ENCODE measurements at regions not wholly inside any gene's neighbourhood (a gene's known extent, or its start where the extent isn't known, plus 50 kb on each side); places are given as distances from the start of the nearest gene placed in this dataset.

GRCh38 chr14:101328412-101329028 lies 232.8 kb upstream of the DIO3 start:
- Histone ChIP-seq H3K4me3 (no peak overlapping the region), H3K4me1 (no peaks in the 10 kb centered on the region), H3K9me3 (no peaks in the 10 kb centered on the region), H3K27me3 (ENCODE audit: low read depth) (no peaks in the 10 kb centered on the region), H3K36me3 (replicated peaks) (no peaks in the 10 kb centered on the region)
- in situ Hi-C loops (cut with MboI; ENCODE audit: low sequenced_read_pairs), result no loop called here
- no peak for DNase-seq (ENCODE audit: low spot score in 2 of 2)

DNA sequence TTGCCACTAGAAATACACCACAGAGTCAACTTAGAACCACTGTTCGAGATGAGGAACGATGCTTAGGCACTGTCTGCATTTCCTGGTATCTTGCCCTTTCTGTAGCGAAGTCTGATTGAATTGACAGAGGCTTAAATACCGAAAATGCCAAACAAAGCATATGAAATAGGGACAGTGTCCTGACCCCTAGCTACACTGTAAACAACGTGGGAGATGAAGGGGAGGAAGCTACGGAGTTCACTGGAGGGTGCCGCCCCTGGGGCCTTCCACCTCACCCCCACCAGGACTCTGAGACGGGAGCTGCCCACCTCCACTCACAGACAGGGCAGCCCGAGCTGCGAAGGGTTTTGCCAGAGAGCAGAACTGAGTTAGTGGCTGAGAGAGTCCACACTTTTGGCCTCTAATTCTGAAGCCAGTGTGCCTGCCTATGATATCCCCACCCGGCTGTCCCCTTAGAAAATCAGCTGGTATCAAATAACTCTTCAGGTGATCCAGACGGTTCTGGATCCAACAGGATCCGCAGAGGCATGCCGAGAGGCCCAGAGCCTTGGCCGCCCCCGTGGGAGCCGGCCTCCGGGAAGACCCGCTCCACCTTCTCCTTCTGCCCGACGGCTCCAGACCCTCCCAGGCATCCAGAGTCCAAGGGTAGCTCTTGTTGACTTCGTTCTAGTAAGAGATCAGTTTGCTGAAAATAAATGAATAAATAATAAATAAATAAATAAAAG lies 230.7 kb upstream of the DIO3 start:
- Histone ChIP-seq H3K27me3 (ENCODE audit: low read depth) (no peaks in the 10 kb centered on the region), H3K9me3 (no peaks in the 10 kb centered on the region), H3K36me3 (replicated peaks) (no peaks in the 10 kb centered on the region), H3K4me3 (no peak overlapping the region), H3K4me1 (no peaks in the 10 kb centered on the region)
- no peak for DNase-seq (ENCODE audit: low spot score in 2 of 2)
- in situ Hi-C loops (cut with MboI; ENCODE audit: low sequenced_read_pairs), result no loop called here

GRCh38 chr14:101331141-101331525 lies 230.2 kb upstream of the DIO3 start:
- H3K27me3 ChIP-seq (ENCODE audit: low read depth), result no peaks in the 10 kb centered on the region
- no peaks in the 10 kb centered on the region for H3K36me3 ChIP-seq (replicated peaks)
- no peaks in the 10 kb centered on the region for H3K9me3 ChIP-seq
- in situ Hi-C loops (cut with MboI; ENCODE audit: low sequenced_read_pairs), result no loop called here
- H3K4me3 ChIP-seq, result no peak overlapping the region
- DNase-seq (ENCODE audit: low spot score in 2 of 2), result no peak
- no peaks in the 10 kb centered on the region for H3K4me1 ChIP-seq

- Histone ChIP-seq H3K36me3 (replicated peaks) (no peaks in the 10 kb centered on the region), H3K4me1 (no peaks in the 10 kb centered on the region), H3K27me3 (ENCODE audit: low read depth) (no peaks in the 10 kb centered on the region), H3K9me3 (no peaks in the 10 kb centered on the region), H3K4me3 (no peak overlapping the region)
- in situ Hi-C loops (cut with MboI; ENCODE audit: low sequenced_read_pairs), result no loop called here
- no peak for DNase-seq (ENCODE audit: low spot score in 2 of 2)
Observed at GRCh38 chr14:101331661-101332169, 229.6 kb upstream of the DIO3 start.

- H3K27me3 ChIP-seq (ENCODE audit: low read depth), result no peaks in the 10 kb centered on the region
- H3K4me3 ChIP-seq, result no peak overlapping the region
- DNase-seq (ENCODE audit: low spot score in 2 of 2), result no peak
- no peaks in the 10 kb centered on the region for H3K9me3 ChIP-seq
- H3K4me1 ChIP-seq, result no peaks in the 10 kb centered on the region
- H3K36me3 ChIP-seq (replicated peaks), result no peaks in the 10 kb centered on the region
- in situ Hi-C loops (cut with MboI; ENCODE audit: low sequenced_read_pairs), result no loop called here
Observed at GRCh38 chr14:101332281-101332680, 229.0 kb upstream of the DIO3 start.

- no peak for DNase-seq (ENCODE audit: low spot score in 2 of 2)
- in situ Hi-C loops (cut with MboI; ENCODE audit: low sequenced_read_pairs), result no loop called here
- Histone ChIP-seq H3K9me3 (no peaks in the 10 kb centered on the region), H3K4me3 (no peak overlapping the region), H3K36me3 (replicated peaks) (no peaks in the 10 kb centered on the region), H3K4me1 (no peaks in the 10 kb centered on the region), H3K27me3 (ENCODE audit: low read depth) (no peaks in the 10 kb centered on the region)
Observed at GRCh38 chr14:101333335-101334280, 227.7 kb upstream of the DIO3 start.

DNA sequence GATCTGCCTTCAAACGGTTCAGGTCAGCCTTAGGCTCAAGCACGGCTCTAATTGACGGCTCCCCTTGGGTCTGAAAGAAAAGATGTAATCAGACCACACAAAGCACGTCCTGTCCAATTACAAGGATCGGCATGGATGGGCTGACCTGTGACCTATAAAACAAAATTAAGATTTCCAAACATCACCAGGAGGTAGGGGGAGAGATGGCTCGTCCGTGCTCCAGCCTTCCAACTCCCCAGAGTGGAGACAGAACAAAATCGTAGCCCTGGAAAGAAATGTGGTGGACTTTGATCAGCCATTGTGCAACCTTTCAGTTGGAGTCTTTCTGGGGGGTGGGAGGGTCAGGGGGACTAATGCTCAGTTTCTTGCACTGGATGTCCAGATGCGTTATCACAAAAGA lies 226.6 kb upstream of the DIO3 start:
- in situ Hi-C loops (cut with MboI; ENCODE audit: low sequenced_read_pairs), result no loop called here

GRCh38 chr14:101335061-101335661 lies 226.1 kb upstream of the DIO3 start:
- H3K36me3 ChIP-seq (replicated peaks), result no peaks in the 10 kb centered on the region
- H3K4me1 ChIP-seq, result no peaks in the 10 kb centered on the region
- H3K9me3 ChIP-seq, result no peaks in the 10 kb centered on the region
- in situ Hi-C loops (cut with MboI; ENCODE audit: low sequenced_read_pairs), result no loop called here
- H3K4me3 ChIP-seq, result no peak overlapping the region
- H3K27me3 ChIP-seq (ENCODE audit: low read depth), result no peaks in the 10 kb centered on the region
- DNase-seq (ENCODE audit: low spot score in 2 of 2), result no peak

More for the DNA sequence above, 226.6 kb upstream of the DIO3 start:
- no peak overlapping the region for H3K4me3 ChIP-seq
- no peak for DNase-seq (ENCODE audit: low spot score in 2 of 2)
- no peaks in the 10 kb centered on the region for H3K4me1 ChIP-seq
- H3K9me3 ChIP-seq, result no peaks in the 10 kb centered on the region
- no peaks in the 10 kb centered on the region for H3K27me3 ChIP-seq (ENCODE audit: low read depth)
- no peaks in the 10 kb centered on the region for H3K36me3 ChIP-seq (replicated peaks)

DNA sequence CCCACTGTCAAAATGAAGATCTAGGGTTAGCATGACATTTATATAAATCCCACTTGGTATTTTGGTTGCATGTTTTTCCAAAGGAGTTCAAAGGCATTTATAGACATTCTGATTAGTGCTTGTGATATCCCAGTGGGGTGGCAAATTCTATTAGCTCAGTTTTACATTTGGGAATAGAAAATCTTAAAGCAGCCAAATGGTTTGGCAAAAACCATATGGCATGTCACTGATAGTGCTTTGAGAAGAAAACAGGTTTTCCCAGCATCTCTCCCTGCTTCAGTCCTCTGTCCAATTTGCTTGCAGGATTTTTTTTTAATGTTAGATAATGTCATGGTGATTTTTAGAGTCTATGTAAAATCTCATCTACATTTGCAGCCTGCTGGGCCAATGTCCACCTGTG lies 225.1 kb upstream of the DIO3 start:
- H3K9me3 ChIP-seq, result no peaks in the 10 kb centered on the region
- no peaks in the 10 kb centered on the region for H3K4me1 ChIP-seq
- H3K4me3 ChIP-seq, result no peak overlapping the region
- DNase-seq (ENCODE audit: low spot score in 2 of 2), result no peak
- no peaks in the 10 kb centered on the region for H3K36me3 ChIP-seq (replicated peaks)
- in situ Hi-C loops (cut with MboI; ENCODE audit: low sequenced_read_pairs), result no loop called here
- H3K27me3 ChIP-seq (ENCODE audit: low read depth), result no peaks in the 10 kb centered on the region

DNA sequence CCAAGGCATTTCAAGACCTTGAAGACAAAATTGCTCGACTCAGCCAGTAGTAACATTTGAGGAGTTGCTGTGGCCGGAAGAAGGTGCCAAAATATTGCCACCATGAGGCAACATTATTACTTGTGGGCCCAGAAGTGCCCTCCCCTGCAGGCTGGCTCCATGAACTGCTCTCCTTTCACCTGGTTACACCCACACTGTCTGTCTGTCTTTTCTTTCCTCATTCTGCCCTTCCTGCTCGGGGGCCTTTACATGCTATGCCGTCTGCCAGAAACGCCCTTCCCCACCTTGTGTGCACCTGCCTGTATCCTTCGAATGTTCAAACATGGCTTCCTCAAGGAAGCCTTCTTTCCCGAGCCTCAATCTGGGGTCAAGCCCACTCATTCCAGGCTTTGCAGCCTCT lies 224.2 kb upstream of the DIO3 start:
- H3K36me3 ChIP-seq (replicated peaks), result no peaks in the 10 kb centered on the region
- H3K4me1 ChIP-seq, result no peaks in the 10 kb centered on the region
- H3K9me3 ChIP-seq, result no peaks in the 10 kb centered on the region
- H3K4me3 ChIP-seq, result no peak overlapping the region
- no peak for DNase-seq (ENCODE audit: low spot score in 2 of 2)
- in situ Hi-C loops (cut with MboI; ENCODE audit: low sequenced_read_pairs), result no loop called here
- H3K27me3 ChIP-seq (ENCODE audit: low read depth), result no peaks in the 10 kb centered on the region

- H3K4me3 ChIP-seq, result no peak overlapping the region
- H3K4me1 ChIP-seq, result no peaks in the 10 kb centered on the region
- no peaks in the 10 kb centered on the region for H3K36me3 ChIP-seq (replicated peaks)
- H3K27me3 ChIP-seq (ENCODE audit: low read depth), result no peaks in the 10 kb centered on the region
- DNase-seq (ENCODE audit: low spot score in 2 of 2), result no peak
- in situ Hi-C loops (cut with MboI; ENCODE audit: low sequenced_read_pairs), result no loop called here
- H3K9me3 ChIP-seq, result no peaks in the 10 kb centered on the region
Observed at GRCh38 chr14:101340556-101340955, 220.7 kb upstream of the DIO3 start.

GRCh38 chr14:101347893-101348777 lies 213.2 kb upstream of the DIO3 start:
- Histone ChIP-seq H3K36me3 (replicated peaks) (no peaks in the 10 kb centered on the region), H3K9me3 (no peaks in the 10 kb centered on the region; the same call in 1 of the 2 replicates), H3K27me3 (ENCODE audit: low read depth) (no peaks in the 10 kb centered on the region), H3K4me3 (no peak overlapping the region), H3K4me1 (no peaks in the 10 kb centered on the region)
- in situ Hi-C loops (cut with MboI; ENCODE audit: low sequenced_read_pairs), result no loop called here
- DNase-seq (ENCODE audit: low spot score in 2 of 2), result no peak

DNA sequence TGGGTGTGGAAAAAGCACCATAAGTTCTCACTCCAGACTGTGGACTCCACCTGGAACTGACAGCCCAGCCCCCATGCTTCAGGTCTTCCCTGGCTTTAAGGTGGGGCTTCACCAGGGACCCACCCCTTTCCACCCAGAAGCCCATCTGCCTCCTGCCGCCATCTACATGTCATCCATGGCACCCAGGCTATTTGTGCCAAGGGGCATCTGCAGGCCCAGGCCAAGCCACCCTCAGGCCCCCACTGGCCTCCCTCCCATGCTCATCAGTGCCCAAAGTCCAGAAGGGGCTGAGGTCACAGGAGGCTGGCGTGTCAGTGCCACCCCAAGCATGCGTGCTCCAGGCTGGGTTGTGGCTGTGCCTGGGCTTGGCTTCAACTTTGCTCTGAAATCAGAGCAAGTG lies 212.2 kb upstream of the DIO3 start:
- DNase-seq (ENCODE audit: low spot score in 2 of 2), result no peak
- Histone ChIP-seq H3K9me3 (no peaks in the 10 kb centered on the region; the same call in 1 of the 2 replicates), H3K36me3 (replicated peaks) (no peaks in the 10 kb centered on the region), H3K27me3 (ENCODE audit: low read depth) (no peaks in the 10 kb centered on the region), H3K4me1 (no peaks in the 10 kb centered on the region), H3K4me3 (no peak overlapping the region)
- in situ Hi-C loops (cut with MboI; ENCODE audit: low sequenced_read_pairs), result no loop called here
